Mesenchymal stem cell (in vitro differentiated cells and primary cell): ENCODE measurements at regions not wholly inside any gene's neighbourhood (a gene's known extent, or its start where the extent isn't known, plus 50 kb on each side); places are given as distances from the start of the nearest gene placed in this dataset.
A peak's percentile ranks its signal among the peaks of the same experiment; 100 is the strongest.

Source experiments
- DNase-seq: peaks from one replicate; pipeline ENCODE4 v3.0.0-alpha.2; 2013
- H2AFZ ChIP-seq: one replicate; pipeline ENCODE4 v1.6.1; 2013; ENCODE audit warnings: low read depth, mild to moderate bottlenecking, control low read depth, inconsistent platforms, low read length, moderate library complexity
- H2AK5ac ChIP-seq: 2 replicates; pipeline ENCODE4 v1.6.1; 2013; ENCODE audit warnings: low read length, moderate library complexity, mild to moderate bottlenecking, inconsistent platforms; ENCODE audit not compliant: severe bottlenecking
- H2BK120ac ChIP-seq: one replicate; pipeline ENCODE4 v1.6.1; 2013; ENCODE audit warnings: low read depth, mild to moderate bottlenecking, inconsistent platforms, low read length, moderate library complexity
- H2BK12ac ChIP-seq, 2 experiments: one replicate each; pipeline ENCODE4 v1.6.1; 2013; ENCODE audit warnings: inconsistent platforms in 2 of 2, low read length in 2 of 2, mild to moderate bottlenecking in 2 of 2, moderate library complexity in 2 of 2, control low read depth in 1 of 2
- H2BK15ac ChIP-seq: one replicate; pipeline ENCODE4 v1.6.1; 2013; ENCODE audit warnings: mild to moderate bottlenecking, low read depth, inconsistent platforms; ENCODE audit not compliant: poor library complexity, severe bottlenecking
- H2BK5ac ChIP-seq: 2 replicates; pipeline ENCODE4 v1.6.1; 2013; ENCODE audit warnings: low read depth, mild to moderate bottlenecking, low read length, control low read depth, inconsistent platforms; ENCODE audit not compliant: poor library complexity, severe bottlenecking
- H3K14ac ChIP-seq, 2 experiments: one replicate each; pipeline ENCODE4 v1.6.1; 2013; ENCODE audit warnings: inconsistent platforms in 2 of 2, low read length in 2 of 2, control low read depth in 1 of 2, mild to moderate bottlenecking in 1 of 2, moderate library complexity in 1 of 2
- H3K18ac ChIP-seq, 2 experiments: one replicate each; pipeline ENCODE4 v1.6.1; 2013; ENCODE audit warnings: inconsistent platforms in 2 of 2, low read length in 2 of 2, control low read depth in 1 of 2, low read depth in 1 of 2, mild to moderate bottlenecking in 1 of 2
- H3K23ac ChIP-seq, 2 experiments: one replicate each; pipeline ENCODE4 v1.6.1; 2013; ENCODE audit warnings: inconsistent platforms in 2 of 2, low read length in 2 of 2, mild to moderate bottlenecking in 2 of 2, moderate library complexity in 2 of 2, control low read depth in 1 of 2
- H3K27ac ChIP-seq: 2 replicates; pipeline ENCODE4 v1.5.1; 2013; ENCODE audit warnings: mild to moderate bottlenecking, moderate library complexity, low read length, control low read depth, inconsistent platforms; ENCODE audit not compliant: poor library complexity, severe bottlenecking
- H3K27me3 ChIP-seq, 2 experiments: 2 replicates each; pipeline versions ENCODE4 v1.6.1 to v1.7.0; 2013; ENCODE audit warnings: low read length in 2 of 2, mild to moderate bottlenecking in 2 of 2, moderate library complexity in 2 of 2, control low read depth in 1 of 2, inconsistent platforms in 1 of 2; ENCODE audit not compliant: control insufficient read depth in 1 of 2, insufficient read depth in 1 of 2
- H3K36me3 ChIP-seq, 2 experiments: 2 replicates each; pipeline versions ENCODE4 v1.6.1 to v1.7.0; 2013; ENCODE audit warnings: low read length in 2 of 2, control low read depth in 1 of 2, inconsistent platforms in 1 of 2, low read depth in 1 of 2, mild to moderate bottlenecking in 1 of 2; ENCODE audit not compliant: insufficient read depth in 2 of 2, control insufficient read depth in 1 of 2
- H3K4ac ChIP-seq, 2 experiments: one replicate each; pipeline ENCODE4 v1.6.1; 2013; ENCODE audit warnings: inconsistent platforms in 2 of 2, low read length in 2 of 2, mild to moderate bottlenecking in 2 of 2, moderate library complexity in 2 of 2, control low read depth in 1 of 2, low read depth in 1 of 2
- H3K4me1 ChIP-seq: 2 replicates; pipeline ENCODE4 v1.6.1; 2013; ENCODE audit warnings: low read depth, low read length, control low read depth; ENCODE audit not compliant: control insufficient read depth, insufficient read depth
- H3K4me2 ChIP-seq: 2 replicates; pipeline ENCODE4 v1.6.1; 2013; ENCODE audit warnings: low read length, mild to moderate bottlenecking, inconsistent platforms; ENCODE audit not compliant: poor library complexity, severe bottlenecking
- H3K4me3 ChIP-seq, 2 experiments: 2 replicates each; pipeline versions ENCODE4 v1.5.1 to v1.7.0; 2013; ENCODE audit warnings: low read length in 2 of 2, mild to moderate bottlenecking in 2 of 2, control low read depth in 1 of 2, low read depth in 1 of 2; ENCODE audit not compliant: insufficient read depth in 1 of 2
- H3K79me1 ChIP-seq: replicated peaks from 2 replicates; pipeline ENCODE4 v1.6.1; 2013; ENCODE audit warnings: mild to moderate bottlenecking, control low read depth, low read length, inconsistent platforms; ENCODE audit not compliant: poor library complexity, severe bottlenecking
- H3K9ac ChIP-seq: 2 replicates; pipeline ENCODE4 v1.7.0; 2013; ENCODE audit warnings: mild to moderate bottlenecking, low read length, moderate library complexity
- H3K9me3 ChIP-seq: 2 replicates; pipeline ENCODE4 v1.7.0; 2013; ENCODE audit warnings: mild to moderate bottlenecking, low read length; ENCODE audit not compliant: control insufficient read depth
- H4K8ac ChIP-seq: one replicate; pipeline ENCODE4 v1.6.1; 2013; ENCODE audit warnings: inconsistent platforms, mild to moderate bottlenecking, low read length, moderate library complexity
- H4K91ac ChIP-seq: one replicate; pipeline ENCODE4 v1.6.1; 2013; ENCODE audit warnings: mild to moderate bottlenecking, low read length, inconsistent platforms
- WGBS: methylation state at CpG from one replicate; pipeline ENCODE4 v1.1.7; 2013; ENCODE audit warnings: mixed read lengths; 5-methylcytosine and 5-hydroxymethylcytosine counted together

- Histone ChIP-seq H2BK5ac (no peak overlapping the region), H4K8ac (no peak overlapping the region), H2BK15ac (no peak overlapping the region), H2AK5ac (no peak overlapping the region), H3K23ac (no peak overlapping the region), H3K79me1 (no peaks in the 10 kb centered on the region), H3K4me1 (no peaks in the 10 kb centered on the region), H4K91ac (no peak overlapping the region), H3K27ac (no peak overlapping the region), H3K4me2 (no peak overlapping the region), H3K18ac (no peak overlapping the region), H2BK120ac (no peak overlapping the region), H3K4ac (no peak overlapping the region), H2BK12ac (no peak overlapping the region), H3K14ac (no peak overlapping the region), H3K9me3 (peaks cover 39% of the 10 kb centered on the region), H3K27me3 (no peaks in the 10 kb centered on the region), H3K4me3 (no peak overlapping the region), H2AFZ (no peak overlapping the region), H3K9ac (no peak overlapping the region), H3K36me3 (no peaks in the 10 kb centered on the region)
- 90% methylated on average over 1 of the region's 1 CpG for WGBS
- no peak for DNase-seq
Measured at GRCh38 chr2:128469203-128469602, 150.5 kb upstream of the HS6ST1 start.

GRCh38 chr2:128469875-128470274 is 151.2 kb upstream of the HS6ST1 start:
- H3K9ac ChIP-seq = no peak overlapping the region
- no peak overlapping the region for H2BK12ac ChIP-seq
- DNase-seq = no peak
- no peak overlapping the region for H2BK15ac ChIP-seq
- no peak overlapping the region for H3K14ac ChIP-seq
- no peaks in the 10 kb centered on the region for H3K79me1 ChIP-seq
- H2BK5ac ChIP-seq = no peak overlapping the region
- peaks cover 39% of the 10 kb centered on the region for H3K9me3 ChIP-seq
- H4K8ac ChIP-seq = no peak overlapping the region
- no peak overlapping the region for H3K4ac ChIP-seq
- H2BK120ac ChIP-seq = no peak overlapping the region
- no peak overlapping the region for H3K18ac ChIP-seq
- WGBS = 82% methylated on average over 3 of the region's 3 CpGs
- H2AK5ac ChIP-seq = no peak overlapping the region
- no peak overlapping the region for H3K4me3 ChIP-seq
- H3K36me3 ChIP-seq = no peaks in the 10 kb centered on the region
- no peak overlapping the region for H2AFZ ChIP-seq
- H4K91ac ChIP-seq = no peak overlapping the region
- no peak overlapping the region for H3K23ac ChIP-seq
- no peak overlapping the region for H3K27ac ChIP-seq
- no peaks in the 10 kb centered on the region for H3K4me1 ChIP-seq
- no peaks in the 10 kb centered on the region for H3K27me3 ChIP-seq
- H3K4me2 ChIP-seq = no peak overlapping the region

GRCh38 chr2:128472789-128473174 is 154.1 kb upstream of the HS6ST1 start:
- H3K23ac ChIP-seq = no peak overlapping the region
- peaks cover 0 to 3% of the 10 kb centered on the region in 2 experiments for H3K36me3 ChIP-seq
- H4K91ac ChIP-seq = no peak overlapping the region
- no peak overlapping the region for H3K4me2 ChIP-seq
- H3K4me3 ChIP-seq = peak overlapping the region in 1 of 2 experiments; percentile 40
- H2AFZ ChIP-seq = no peak overlapping the region
- H2AK5ac ChIP-seq = no peak overlapping the region
- DNase-seq = peak; percentile 14
- no peak overlapping the region for H3K27ac ChIP-seq
- peaks cover 0 to 14% of the 10 kb centered on the region in 2 experiments for H3K27me3 ChIP-seq
- no peaks in the 10 kb centered on the region for H3K4me1 ChIP-seq
- H4K8ac ChIP-seq = no peak overlapping the region
- peaks cover 30% of the 10 kb centered on the region for H3K9me3 ChIP-seq
- no peaks in the 10 kb centered on the region for H3K79me1 ChIP-seq
- H2BK12ac ChIP-seq = no peak overlapping the region
- H3K9ac ChIP-seq = peak overlapping the region; percentile 57
- H2BK5ac ChIP-seq = no peak overlapping the region
- no peak overlapping the region for H3K14ac ChIP-seq
- H2BK15ac ChIP-seq = no peak overlapping the region
- H3K4ac ChIP-seq = no peak overlapping the region
- H2BK120ac ChIP-seq = no peak overlapping the region
- no peak overlapping the region for H3K18ac ChIP-seq
- 38% methylated on average over 3 of the region's 5 CpGs for WGBS

GRCh38 chr2:128473175-128474035 is 154.7 kb upstream of the HS6ST1 start:
- H3K79me1 ChIP-seq = no peaks in the 10 kb centered on the region
- peak overlapping the region; percentile 32 for H3K9ac ChIP-seq
- H3K27ac ChIP-seq = no peak overlapping the region
- H3K9me3 ChIP-seq = peaks cover 25% of the 10 kb centered on the region
- H2BK15ac ChIP-seq = no peak overlapping the region
- H3K4me3 ChIP-seq = peak overlapping the region in 1 of 2 experiments; percentile 67
- H2BK120ac ChIP-seq = no peak overlapping the region
- H2AFZ ChIP-seq = no peak overlapping the region
- no peak overlapping the region for H3K14ac ChIP-seq
- no peak overlapping the region for H3K4me2 ChIP-seq
- DNase-seq = peak; percentile 50
- H2BK12ac ChIP-seq = no peak overlapping the region
- no peak overlapping the region for H2BK5ac ChIP-seq
- H3K23ac ChIP-seq = no peak overlapping the region
- H3K4me1 ChIP-seq = no peaks in the 10 kb centered on the region
- H3K27me3 ChIP-seq = peaks cover 0 to 16% of the 10 kb centered on the region in 2 experiments
- no peak overlapping the region for H3K4ac ChIP-seq
- H4K91ac ChIP-seq = no peak overlapping the region
- H3K36me3 ChIP-seq = peaks cover 0 to 3% of the 10 kb centered on the region in 2 experiments
- WGBS = 73% methylated on average over 25 of the region's 26 CpGs
- peak overlapping the region in 1 of 2 experiments; percentile 18 for H3K18ac ChIP-seq
- no peak overlapping the region for H4K8ac ChIP-seq
- H2AK5ac ChIP-seq = no peak overlapping the region
